Endodermal cell (in vitro differentiated cells): ENCODE measurements at regions not wholly inside any gene's neighbourhood (a gene's known extent, or its start where the extent isn't known, plus 50 kb on each side); places are given as distances from the start of the nearest gene placed in this dataset.

ENCODE experiments used
- DNase-seq: peaks from one replicate; pipeline ENCODE4 v3.0.0-alpha.2; 2017
- H3K27ac ChIP-seq: 2 replicates; pipeline ENCODE4 v1.5.1; 2013; ENCODE audit warnings: mild to moderate bottlenecking, low read depth, low read length, moderate library complexity
- H3K27me3 ChIP-seq: 2 replicates; pipeline ENCODE4 v1.6.1; 2013; ENCODE audit warnings: mild to moderate bottlenecking, low read length, moderate library complexity; ENCODE audit not compliant: insufficient read depth, control insufficient read depth, poor library complexity, severe bottlenecking
- H3K36me3 ChIP-seq: 2 replicates; pipeline ENCODE4 v1.7.0; 2013; ENCODE audit warnings: mild to moderate bottlenecking, low read length, moderate library complexity; ENCODE audit not compliant: control insufficient read depth, insufficient read depth
- H3K4me1 ChIP-seq: one replicate; pipeline ENCODE4 v1.7.0; 2013; ENCODE audit warnings: low read length; ENCODE audit not compliant: control insufficient read depth, insufficient read depth
- H3K4me3 ChIP-seq: 2 replicates; pipeline ENCODE4 v1.5.1; 2013; ENCODE audit warnings: mild to moderate bottlenecking, low read length, moderate library complexity
- H3K9ac ChIP-seq: 2 replicates; pipeline ENCODE4 v1.6.1; 2013; ENCODE audit warnings: mild to moderate bottlenecking, low read length, moderate library complexity; ENCODE audit not compliant: poor library complexity, severe bottlenecking; ENCODE audit errors: extremely low read depth
- H3K9me3 ChIP-seq: 2 replicates; pipeline ENCODE4 v1.6.1; 2013; ENCODE audit warnings: mild to moderate bottlenecking, low read length, moderate library complexity; ENCODE audit not compliant: control insufficient read depth
- H3K27ac Mint-ChIP-seq: 2 replicates; pipeline ENCODE4 v1.8.0; 2020; ENCODE audit warnings: mixed read lengths
- H3K27me3 Mint-ChIP-seq: 2 replicates; pipeline ENCODE4 v1.8.0; 2021; ENCODE audit warnings: mild to moderate bottlenecking, mixed read lengths; ENCODE audit not compliant: insufficient read depth
- H3K36me3 Mint-ChIP-seq: 2 replicates; pipeline ENCODE4 v1.8.0; 2020; ENCODE audit warnings: low read depth, mixed read lengths
- H3K4me1 Mint-ChIP-seq: 2 replicates; pipeline ENCODE4 v1.8.0; 2020; ENCODE audit warnings: mixed read lengths
- H3K4me3 Mint-ChIP-seq: 2 replicates; pipeline ENCODE4 v1.8.0; 2020; ENCODE audit warnings: mild to moderate bottlenecking, moderate library complexity, mixed read lengths
- H3K9me3 Mint-ChIP-seq: 2 replicates; pipeline ENCODE4 v1.8.0; 2020; ENCODE audit warnings: mild to moderate bottlenecking, mixed read lengths
- CTCF ChIP-seq: fragments of 200-600 bp; sonication (generic); conservative IDR thresholded peaks from 2 replicates; pipeline ENCODE4 v1.5.0; 2021; ENCODE audit warnings: antibody characterized with exemption, mild to moderate bottlenecking
- WGBS, 2 experiments: methylation state at CpG; one replicate each; pipeline versions ENCODE4 v1.1.5 to v1.1.7; 2013; ENCODE audit warnings: missing lambda C conversion rate in 2 of 2, mixed read lengths in 1 of 2; ENCODE audit not compliant: insufficient coverage in 1 of 2, insufficient read length in 1 of 2; 5-methylcytosine and 5-hydroxymethylcytosine counted together

- 90 to 93% methylated on average over 3 to 7 of the region's 7 CpGs for WGBS, 2 experiments
- Mint-ChIP-seq H3K27me3 (peaks cover 5% of the 10 kb centered on the region), H3K4me1 (peaks cover 4% of the 10 kb centered on the region), H3K27ac (no peak overlapping the region), H3K36me3 (no peaks in the 10 kb centered on the region), H3K4me3 (no peak overlapping the region), H3K9me3 (no peaks in the 10 kb centered on the region)
- H3K9ac ChIP-seq: no peak overlapping the region
- no peaks in the 10 kb centered on the region for H3K4me1 ChIP-seq
- H3K9me3 ChIP-seq: no peaks in the 10 kb centered on the region
- no peaks in the 10 kb centered on the region for H3K36me3 ChIP-seq
- H3K27ac ChIP-seq: no peak overlapping the region
- no peak overlapping the region for H3K4me3 ChIP-seq
- H3K27me3 ChIP-seq: no peaks in the 10 kb centered on the region
- TF ChIP-seq CTCF: no peak
- DNase-seq: no peak
Observed at GRCh38 chr22:48145738-48146137, 1383.3 kb downstream of the TBC1D22A start.

- no peak overlapping the region for H3K4me3 Mint-ChIP-seq
- peaks cover 4% of the 10 kb centered on the region for H3K4me1 Mint-ChIP-seq
- no peaks in the 10 kb centered on the region for H3K36me3 Mint-ChIP-seq
- no peaks in the 10 kb centered on the region for H3K4me1 ChIP-seq
- no peak overlapping the region for H3K9ac ChIP-seq
- DNase-seq: no peak
- H3K27ac ChIP-seq: no peak overlapping the region
- no peak overlapping the region for H3K4me3 ChIP-seq
- no peaks in the 10 kb centered on the region for H3K27me3 ChIP-seq
- H3K27me3 Mint-ChIP-seq: peaks cover 5% of the 10 kb centered on the region
- H3K27ac Mint-ChIP-seq: no peak overlapping the region
- TF ChIP-seq CTCF: no peak
- 79 to 98% methylated on average over 2 to 4 of the region's 4 CpGs for WGBS, 2 experiments
- H3K9me3 ChIP-seq: no peaks in the 10 kb centered on the region
- no peaks in the 10 kb centered on the region for H3K36me3 ChIP-seq
- no peaks in the 10 kb centered on the region for H3K9me3 Mint-ChIP-seq
Observed at GRCh38 chr22:48144318-48144717, 1381.9 kb downstream of the TBC1D22A start.

- H3K27ac Mint-ChIP-seq: no peak overlapping the region
Observed at GRCh38 chr22:48143856-48144255, 1381.4 kb downstream of the TBC1D22A start.

More at GRCh38 chr22:48143856-48144255, 1381.4 kb downstream of the TBC1D22A start:
- H3K27me3 ChIP-seq: no peaks in the 10 kb centered on the region
- TF ChIP-seq CTCF: no peak
- H3K4me1 Mint-ChIP-seq: peaks cover 4% of the 10 kb centered on the region
- no peaks in the 10 kb centered on the region for H3K36me3 ChIP-seq
- H3K4me1 ChIP-seq: no peaks in the 10 kb centered on the region
- no peak for DNase-seq
- H3K9me3 Mint-ChIP-seq: no peaks in the 10 kb centered on the region
- H3K4me3 ChIP-seq: no peak overlapping the region
- H3K27me3 Mint-ChIP-seq: peaks cover 5% of the 10 kb centered on the region
- H3K9ac ChIP-seq: no peak overlapping the region
- no peaks in the 10 kb centered on the region for H3K36me3 Mint-ChIP-seq
- 92 to 100% methylated on average over 5 to 7 of the region's 7 CpGs for WGBS, 2 experiments
- H3K27ac ChIP-seq: no peak overlapping the region
- no peak overlapping the region for H3K4me3 Mint-ChIP-seq
- H3K9me3 ChIP-seq: no peaks in the 10 kb centered on the region
